ENCODE measurements at regions not wholly inside any gene's neighbourhood (a gene's known extent, or its start where the extent isn't known, plus 50 kb on each side); places are given as distances from the start of the nearest gene placed in this dataset.

DNA sequence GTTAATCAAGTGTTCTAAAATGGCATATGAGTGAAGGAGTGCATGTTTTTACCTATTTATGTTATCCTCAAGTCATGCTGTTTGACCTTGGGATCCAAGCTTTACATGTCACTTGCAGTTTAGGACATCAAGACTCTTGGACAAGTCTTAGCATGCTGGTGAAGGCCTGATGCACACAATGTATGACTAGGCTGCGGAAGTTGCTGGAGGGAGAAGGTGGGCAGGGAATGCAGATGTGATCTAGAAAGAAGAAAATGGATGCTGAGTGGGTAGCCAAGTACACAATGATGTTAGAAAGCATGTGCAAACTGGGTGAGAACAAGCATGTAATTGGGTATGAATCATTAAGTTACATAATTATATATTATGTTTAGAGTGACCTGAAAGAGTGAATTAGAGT lies 301.8 kb downstream of the BRINP2 start:
- DNase-seq = no peak
- H3K27ac ChIP-seq = no peak overlapping the region
- intact Hi-C loops (cut with DNase I; ENCODE audit: low total_unique reads) = no loop called here
- no peaks in the 10 kb centered on the region for H3K4me1 ChIP-seq
- no peaks in the 10 kb centered on the region for H3K9me3 ChIP-seq
- no peak overlapping the region for H3K4me3 ChIP-seq
- H3K27me3 ChIP-seq = no peaks in the 10 kb centered on the region
- TF ChIP-seq, protein P1, sequence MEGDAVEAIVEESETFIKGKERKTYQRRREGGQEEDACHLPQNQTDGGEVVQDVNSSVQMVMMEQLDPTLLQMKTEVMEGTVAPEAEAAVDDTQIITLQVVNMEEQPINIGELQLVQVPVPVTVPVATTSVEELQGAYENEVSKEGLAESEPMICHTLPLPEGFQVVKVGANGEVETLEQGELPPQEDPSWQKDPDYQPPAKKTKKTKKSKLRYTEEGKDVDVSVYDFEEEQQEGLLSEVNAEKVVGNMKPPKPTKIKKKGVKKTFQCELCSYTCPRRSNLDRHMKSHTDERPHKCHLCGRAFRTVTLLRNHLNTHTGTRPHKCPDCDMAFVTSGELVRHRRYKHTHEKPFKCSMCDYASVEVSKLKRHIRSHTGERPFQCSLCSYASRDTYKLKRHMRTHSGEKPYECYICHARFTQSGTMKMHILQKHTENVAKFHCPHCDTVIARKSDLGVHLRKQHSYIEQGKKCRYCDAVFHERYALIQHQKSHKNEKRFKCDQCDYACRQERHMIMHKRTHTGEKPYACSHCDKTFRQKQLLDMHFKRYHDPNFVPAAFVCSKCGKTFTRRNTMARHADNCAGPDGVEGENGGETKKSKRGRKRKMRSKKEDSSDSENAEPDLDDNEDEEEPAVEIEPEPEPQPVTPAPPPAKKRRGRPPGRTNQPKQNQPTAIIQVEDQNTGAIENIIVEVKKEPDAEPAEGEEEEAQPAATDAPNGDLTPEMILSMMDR (IDR thresholded peaks at IDR 0.05) = no peak
- TF ChIP-seq POLR2A (IDR thresholded peaks at IDR 0.05) = no peak
- H3K36me3 ChIP-seq = no peaks in the 10 kb centered on the region

DNA sequence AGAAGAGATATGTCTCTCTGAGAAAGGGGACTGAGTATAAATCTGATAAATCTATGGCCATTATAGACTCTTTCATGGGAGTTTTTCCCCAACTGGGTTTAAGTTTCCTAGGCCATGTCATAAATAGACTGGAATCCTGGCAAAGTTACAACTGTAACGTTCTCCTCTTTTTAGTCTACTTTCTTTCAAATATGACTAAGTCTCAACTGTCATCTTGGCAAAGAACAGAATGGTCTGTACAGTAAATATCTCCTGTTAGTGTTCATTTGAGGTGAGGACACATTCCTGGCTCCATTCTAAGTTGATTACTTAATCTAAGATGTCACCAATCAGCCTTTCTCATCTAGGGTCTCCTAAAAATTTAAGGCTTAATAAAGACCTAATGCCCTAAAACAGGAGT lies 300.5 kb downstream of the BRINP2 start:
- intact Hi-C loops (cut with DNase I; ENCODE audit: low total_unique reads) = no loop called here
- Histone ChIP-seq H3K4me1 (no peaks in the 10 kb centered on the region), H3K9me3 (no peaks in the 10 kb centered on the region), H3K36me3 (no peaks in the 10 kb centered on the region), H3K27me3 (no peaks in the 10 kb centered on the region), H3K4me3 (no peak overlapping the region), H3K27ac (no peak overlapping the region)
- TF ChIP-seq, protein P1 (IDR thresholded peaks at IDR 0.05) = no peak
- TF ChIP-seq POLR2A (IDR thresholded peaks at IDR 0.05) = no peak
- DNase-seq = no peak

DNA sequence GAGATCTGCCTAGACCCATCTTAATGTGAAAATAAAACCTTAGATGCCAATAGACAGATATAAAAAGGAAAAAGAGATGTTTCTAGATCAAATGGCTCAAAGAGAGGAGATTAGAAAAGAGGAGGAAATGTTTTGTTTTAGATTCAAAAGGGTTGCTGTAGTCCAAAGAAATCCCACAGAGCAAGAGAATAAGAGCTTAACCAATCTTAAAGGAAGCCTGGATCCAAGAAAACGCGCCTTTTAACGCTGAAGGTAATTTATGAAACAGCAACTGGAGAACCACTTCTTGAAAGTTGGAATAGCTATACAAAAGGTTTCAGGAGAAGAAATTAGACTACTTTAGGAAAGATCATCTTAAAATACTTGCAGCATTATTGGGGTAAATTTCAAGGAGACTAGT lies 298.8 kb downstream of the BRINP2 start:
- no peak for TF ChIP-seq POLR2A (IDR thresholded peaks at IDR 0.05)
- TF ChIP-seq, protein P1 (IDR thresholded peaks at IDR 0.05) = no peak
- intact Hi-C loops (cut with DNase I; ENCODE audit: low total_unique reads) = no loop called here
- Histone ChIP-seq H3K36me3 (no peaks in the 10 kb centered on the region), H3K9me3 (no peaks in the 10 kb centered on the region), H3K4me3 (no peak overlapping the region), H3K4me1 (no peaks in the 10 kb centered on the region), H3K27ac (no peak overlapping the region), H3K27me3 (no peaks in the 10 kb centered on the region)
- DNase-seq = no peak

DNA sequence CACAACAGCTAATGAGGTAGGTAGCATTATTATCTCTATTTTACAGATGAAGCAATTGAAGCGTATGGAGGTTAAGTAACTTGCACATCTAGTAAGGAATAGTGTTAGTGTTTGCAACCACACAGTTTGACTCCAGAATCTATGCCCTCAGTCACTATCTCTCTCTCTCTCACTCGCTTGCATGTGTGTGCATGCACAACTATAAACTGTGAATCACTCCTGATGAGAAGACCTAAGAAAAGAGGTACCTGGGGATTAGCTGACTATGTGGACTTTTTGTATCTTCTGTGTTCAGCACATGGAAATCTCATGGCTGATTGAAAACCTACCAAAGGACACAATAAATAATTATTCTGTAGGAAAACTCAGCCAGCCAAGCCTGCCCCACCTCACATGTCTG lies 295.5 kb downstream of the BRINP2 start:
- Histone ChIP-seq H3K9me3 (no peaks in the 10 kb centered on the region), H3K27ac (no peak overlapping the region), H3K4me1 (no peaks in the 10 kb centered on the region), H3K36me3 (no peaks in the 10 kb centered on the region), H3K4me3 (no peak overlapping the region), H3K27me3 (no peaks in the 10 kb centered on the region)
- intact Hi-C loops (cut with DNase I; ENCODE audit: low total_unique reads) = no loop called here
- no peak for TF ChIP-seq POLR2A (IDR thresholded peaks at IDR 0.05)
- TF ChIP-seq, protein P1 (IDR thresholded peaks at IDR 0.05) = no peak
- no peak for DNase-seq

DNA sequence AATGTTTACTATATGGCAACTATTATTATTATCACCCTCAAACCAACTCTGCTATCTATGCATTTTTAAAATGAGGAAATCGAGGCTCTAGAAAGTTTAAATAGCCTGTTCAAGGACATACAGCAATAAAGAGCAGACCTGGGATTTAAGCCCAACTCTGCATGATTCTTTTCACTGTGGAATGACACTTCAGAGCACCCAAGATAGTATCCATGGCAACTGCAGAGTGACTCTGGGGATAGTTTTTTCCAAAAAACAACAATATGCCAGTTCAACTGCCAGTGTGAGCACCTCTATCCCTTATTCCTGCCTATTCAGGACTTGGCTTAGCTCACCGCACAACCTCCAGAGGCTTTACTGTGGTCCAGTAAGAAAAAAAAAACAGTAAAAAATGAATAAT lies 293.9 kb downstream of the BRINP2 start:
- DNase-seq = no peak
- Histone ChIP-seq H3K36me3 (no peaks in the 10 kb centered on the region), H3K27me3 (no peaks in the 10 kb centered on the region), H3K27ac (no peak overlapping the region), H3K4me3 (no peak overlapping the region), H3K4me1 (no peaks in the 10 kb centered on the region), H3K9me3 (no peaks in the 10 kb centered on the region)
- TF ChIP-seq, protein P1 (IDR thresholded peaks at IDR 0.05) = no peak
- no peak for TF ChIP-seq POLR2A (IDR thresholded peaks at IDR 0.05)
- intact Hi-C loops (cut with DNase I; ENCODE audit: low total_unique reads) = no loop called here

Data from uterus (tissue), 3 donors.